ENCODE measurements at regions not wholly inside any gene's neighbourhood (a gene's known extent, or its start where the extent isn't known, plus 50 kb on each side); places are given as distances from the start of the nearest gene placed in this dataset.

DNA sequence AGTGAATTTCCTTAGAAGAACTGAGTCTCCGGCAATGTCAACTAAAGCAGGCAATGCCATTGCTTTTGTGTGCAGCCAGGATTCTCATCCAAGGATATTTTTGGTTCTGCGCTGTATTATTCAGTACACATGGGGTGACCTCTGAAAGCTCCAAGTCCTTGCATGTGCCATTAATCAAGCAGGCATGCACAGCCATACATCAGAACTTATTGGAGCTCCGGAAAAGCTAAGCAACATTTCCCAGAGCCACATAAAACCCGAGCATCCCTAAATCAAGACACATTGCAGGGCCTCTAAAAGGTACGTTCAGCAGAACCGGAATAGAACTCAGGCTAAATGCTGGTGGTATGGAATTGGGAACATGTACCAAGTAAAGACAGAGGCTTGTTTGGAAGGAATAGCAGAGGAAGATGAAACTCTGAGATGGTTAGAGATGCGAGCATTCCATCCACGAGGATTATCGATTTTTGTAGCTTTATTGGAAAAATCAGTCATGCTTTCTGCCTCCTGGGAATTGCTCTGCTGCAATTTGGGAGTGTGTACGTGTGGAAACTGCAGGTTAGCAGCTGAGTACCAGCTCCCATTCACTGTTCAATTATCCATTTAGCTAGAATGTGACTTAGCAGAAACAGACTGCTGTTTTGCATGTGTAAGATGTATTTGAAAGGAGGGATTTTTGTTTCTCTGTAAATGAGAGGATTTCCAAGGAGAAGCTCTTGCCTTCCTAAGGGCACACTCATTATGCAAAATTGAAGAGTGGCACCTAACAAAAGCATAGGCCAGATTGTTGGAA is 143.7 kb upstream of the WWC1 start:
- H3K27ac ChIP-seq, result no peak overlapping the region
- H3K4me3 ChIP-seq, result no peak overlapping the region
- TF ChIP-seq, protein P1, sequence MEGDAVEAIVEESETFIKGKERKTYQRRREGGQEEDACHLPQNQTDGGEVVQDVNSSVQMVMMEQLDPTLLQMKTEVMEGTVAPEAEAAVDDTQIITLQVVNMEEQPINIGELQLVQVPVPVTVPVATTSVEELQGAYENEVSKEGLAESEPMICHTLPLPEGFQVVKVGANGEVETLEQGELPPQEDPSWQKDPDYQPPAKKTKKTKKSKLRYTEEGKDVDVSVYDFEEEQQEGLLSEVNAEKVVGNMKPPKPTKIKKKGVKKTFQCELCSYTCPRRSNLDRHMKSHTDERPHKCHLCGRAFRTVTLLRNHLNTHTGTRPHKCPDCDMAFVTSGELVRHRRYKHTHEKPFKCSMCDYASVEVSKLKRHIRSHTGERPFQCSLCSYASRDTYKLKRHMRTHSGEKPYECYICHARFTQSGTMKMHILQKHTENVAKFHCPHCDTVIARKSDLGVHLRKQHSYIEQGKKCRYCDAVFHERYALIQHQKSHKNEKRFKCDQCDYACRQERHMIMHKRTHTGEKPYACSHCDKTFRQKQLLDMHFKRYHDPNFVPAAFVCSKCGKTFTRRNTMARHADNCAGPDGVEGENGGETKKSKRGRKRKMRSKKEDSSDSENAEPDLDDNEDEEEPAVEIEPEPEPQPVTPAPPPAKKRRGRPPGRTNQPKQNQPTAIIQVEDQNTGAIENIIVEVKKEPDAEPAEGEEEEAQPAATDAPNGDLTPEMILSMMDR (IDR thresholded peaks at IDR 0.05), result no peak
- no peak for DNase-seq (ENCODE audit: low spot score)

DNA sequence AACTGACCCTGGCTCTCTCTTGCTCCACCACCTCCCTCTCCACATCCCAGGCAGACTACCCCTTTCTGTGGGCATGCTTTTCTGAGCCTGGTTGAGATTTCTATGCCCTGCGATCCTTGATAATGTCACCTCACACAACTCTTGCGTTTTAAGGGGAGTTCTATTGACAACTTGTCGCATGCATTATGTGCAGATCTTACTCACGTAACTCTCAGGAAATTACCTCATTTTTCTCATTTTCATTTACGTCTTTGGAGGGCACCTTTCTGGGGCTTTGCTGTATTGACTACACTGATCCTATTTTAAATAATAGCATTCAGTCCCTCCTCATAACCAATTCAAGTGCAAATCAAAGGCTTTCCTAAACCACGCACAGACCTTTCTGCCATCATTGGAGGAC is 140.4 kb upstream of the WWC1 start:
- Histone ChIP-seq H3K27ac (no peak overlapping the region), H3K4me3 (no peak overlapping the region)
- TF ChIP-seq, protein P1 (IDR thresholded peaks at IDR 0.05), result no peak
- no peak for DNase-seq (ENCODE audit: low spot score)

DNA sequence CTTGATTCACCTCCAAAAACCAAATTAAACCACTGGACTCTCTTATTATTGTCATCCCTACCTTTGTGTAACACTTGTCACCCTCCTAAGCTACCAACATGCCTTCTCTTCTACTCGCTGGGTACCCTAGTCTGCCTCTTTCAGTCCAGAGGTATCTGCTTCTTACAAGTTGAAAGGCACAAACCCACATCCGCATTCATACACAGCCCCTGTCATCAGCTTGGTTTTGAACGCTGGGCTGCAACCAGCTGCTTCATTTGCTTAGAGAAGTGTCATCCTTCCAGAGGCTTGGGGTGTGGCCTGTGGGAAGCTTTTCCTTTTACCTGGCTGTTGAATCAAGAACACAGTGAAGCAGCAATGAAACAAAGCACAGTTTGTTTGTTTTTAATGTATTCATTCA is 138.8 kb upstream of the WWC1 start:
- Histone ChIP-seq H3K27ac (no peak overlapping the region), H3K4me3 (no peak overlapping the region)
- TF ChIP-seq, protein P1 (IDR thresholded peaks at IDR 0.05), result no peak
- DNase-seq (ENCODE audit: low spot score), result no peak

DNA sequence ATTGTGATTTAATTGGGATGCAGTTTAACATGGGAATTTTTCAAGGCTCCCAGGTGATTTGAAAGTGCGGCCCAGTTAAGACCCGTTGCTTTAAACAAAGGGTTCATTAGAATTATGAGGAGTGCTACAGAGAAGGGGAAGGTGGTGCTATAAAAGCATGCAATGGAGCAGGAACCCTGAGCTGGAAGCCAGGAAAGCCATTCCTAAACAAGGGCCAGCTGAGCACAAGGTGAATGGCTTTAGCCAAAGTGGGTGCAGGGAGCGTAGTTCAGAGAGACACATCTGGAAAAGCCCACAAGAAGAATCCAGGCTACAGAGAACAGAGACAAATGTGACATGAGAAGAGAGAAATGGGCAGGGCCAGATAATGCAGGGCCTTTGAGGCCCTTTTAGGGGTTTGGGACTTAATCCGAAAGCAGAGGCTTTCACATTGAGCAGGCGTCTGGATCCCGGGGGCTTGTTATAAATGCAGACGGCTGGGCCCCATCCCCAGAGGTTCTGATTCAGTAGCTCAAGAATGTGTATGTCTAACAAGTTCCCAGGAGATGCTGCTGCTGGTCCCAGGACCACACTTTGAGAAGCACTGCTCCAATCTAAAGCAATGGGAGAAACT is 138.1 kb upstream of the WWC1 start:
- no peak overlapping the region for H3K27ac ChIP-seq
- H3K4me3 ChIP-seq, result no peak overlapping the region
- TF ChIP-seq, protein P1 (IDR thresholded peaks at IDR 0.05), result no peak
- DNase-seq (ENCODE audit: low spot score), result no peak

DNA sequence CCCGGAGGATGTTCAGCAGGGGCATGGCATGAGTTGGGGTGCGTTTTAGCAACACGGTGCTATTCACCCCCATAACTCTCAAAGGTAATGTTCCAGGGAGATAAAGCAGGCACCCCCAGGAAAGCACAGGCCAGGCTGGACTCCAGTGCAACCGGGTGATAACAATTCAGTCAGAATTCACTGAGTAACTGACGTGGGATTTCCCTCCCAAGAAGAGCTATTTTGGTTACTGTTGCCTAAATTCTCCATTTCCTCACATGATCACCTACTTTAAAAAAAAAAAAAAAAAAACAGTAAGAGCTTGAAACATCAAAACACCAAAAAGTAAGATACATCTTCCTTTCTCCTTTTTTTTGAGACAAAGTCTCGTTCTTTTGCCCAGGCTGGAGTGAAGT is 137.6 kb upstream of the WWC1 start:
- TF ChIP-seq, protein P1 (IDR thresholded peaks at IDR 0.05), result no peak
- no peak for DNase-seq (ENCODE audit: low spot score)
- Histone ChIP-seq H3K4me3 (no peak overlapping the region), H3K27ac (no peak overlapping the region)

DNA sequence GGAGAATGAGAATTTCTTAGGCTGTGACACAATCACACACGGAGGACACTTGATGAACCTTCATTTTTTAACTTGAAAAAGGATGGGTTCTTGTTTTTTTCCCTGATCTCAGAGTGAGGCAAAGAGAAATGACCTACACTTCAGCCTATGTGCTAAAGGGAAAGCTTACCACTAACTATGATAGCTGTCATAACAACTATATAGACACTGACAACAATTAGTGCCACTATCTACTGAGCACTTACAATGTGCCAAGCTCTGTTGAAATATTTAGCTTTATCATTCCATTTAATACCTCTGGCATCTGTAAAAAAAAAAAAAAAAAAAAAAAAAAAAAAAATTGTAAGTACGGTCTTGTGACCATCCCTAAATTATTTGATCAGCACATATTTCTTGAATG is 135.9 kb upstream of the WWC1 start:
- H3K27ac ChIP-seq, result no peak overlapping the region
- no peak for DNase-seq (ENCODE audit: low spot score)
- TF ChIP-seq, protein P1 (IDR thresholded peaks at IDR 0.05), result no peak
- H3K4me3 ChIP-seq, result no peak overlapping the region

DNA sequence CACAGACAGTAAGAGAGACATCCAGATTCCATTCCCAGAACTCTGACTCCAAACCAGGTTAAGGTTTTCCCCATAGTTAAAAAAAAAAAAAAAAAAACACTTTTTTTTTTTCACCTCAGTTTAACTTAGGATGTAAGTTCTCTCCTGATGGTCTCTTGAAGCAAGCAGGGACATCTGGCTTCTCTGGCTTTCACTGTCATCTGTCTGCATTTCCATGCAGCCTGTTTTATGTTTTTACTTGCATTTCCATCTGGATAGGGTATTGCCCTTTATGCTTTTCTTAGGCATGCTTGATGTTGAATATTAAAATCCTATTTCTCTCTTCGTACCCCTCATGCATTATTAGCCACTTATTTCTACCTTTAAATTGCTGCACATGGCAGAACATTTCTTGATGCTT is 135.3 kb upstream of the WWC1 start:
- no peak overlapping the region for H3K27ac ChIP-seq
- TF ChIP-seq, protein P1 (IDR thresholded peaks at IDR 0.05), result no peak
- no peak overlapping the region for H3K4me3 ChIP-seq
- no peak for DNase-seq (ENCODE audit: low spot score)
